HG02642 (cell line): ENCODE measurements at regions not wholly inside any gene's neighbourhood (a gene's known extent, or its start where the extent isn't known, plus 50 kb on each side); places are given as distances from the start of the nearest gene placed in this dataset.

Experiments
- ATAC-seq: cut with Tn5 transposase; IDR thresholded peaks from one replicate; pipeline ENCODE4 v1.9.1; 2021; ENCODE audit warnings: mild to moderate bottlenecking; ENCODE audit not compliant: unreplicated experiment, poor library complexity

DNA sequence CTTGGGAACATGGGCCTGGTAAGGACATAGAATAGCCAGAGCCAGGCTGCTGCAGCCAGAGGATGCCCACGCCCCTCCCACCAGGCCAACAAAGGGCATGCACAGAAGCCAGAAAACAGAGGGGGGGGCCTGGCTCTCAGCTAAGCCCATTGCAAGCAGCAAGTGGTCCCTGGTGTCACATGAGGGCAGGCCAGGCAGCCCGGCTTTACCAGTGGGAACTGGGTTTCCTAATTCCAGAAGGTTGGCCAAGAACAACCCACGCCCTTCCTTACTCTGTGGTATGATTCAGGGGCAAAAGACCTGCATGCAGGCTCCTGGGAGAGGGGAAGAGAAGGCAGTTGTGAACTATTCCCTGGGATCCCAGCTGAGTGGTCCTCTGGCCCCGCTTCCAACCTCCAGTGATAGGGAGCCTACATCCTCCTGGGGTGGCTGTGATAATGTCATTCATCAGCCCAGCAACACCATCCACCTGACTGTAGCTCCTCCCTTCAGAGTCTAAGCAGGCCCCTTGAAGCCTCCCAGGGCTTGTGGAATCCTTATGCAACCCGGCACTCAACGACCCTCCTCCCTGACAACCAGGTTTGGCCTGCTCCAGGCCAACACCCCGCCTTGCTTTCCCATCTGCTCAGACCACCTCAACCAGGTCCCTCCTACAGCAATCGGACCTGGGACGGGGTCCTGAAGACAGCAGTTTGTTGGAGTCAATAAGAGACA, 62.1 kb upstream of the LMO1 start:
- ATAC-seq = no peak

DNA sequence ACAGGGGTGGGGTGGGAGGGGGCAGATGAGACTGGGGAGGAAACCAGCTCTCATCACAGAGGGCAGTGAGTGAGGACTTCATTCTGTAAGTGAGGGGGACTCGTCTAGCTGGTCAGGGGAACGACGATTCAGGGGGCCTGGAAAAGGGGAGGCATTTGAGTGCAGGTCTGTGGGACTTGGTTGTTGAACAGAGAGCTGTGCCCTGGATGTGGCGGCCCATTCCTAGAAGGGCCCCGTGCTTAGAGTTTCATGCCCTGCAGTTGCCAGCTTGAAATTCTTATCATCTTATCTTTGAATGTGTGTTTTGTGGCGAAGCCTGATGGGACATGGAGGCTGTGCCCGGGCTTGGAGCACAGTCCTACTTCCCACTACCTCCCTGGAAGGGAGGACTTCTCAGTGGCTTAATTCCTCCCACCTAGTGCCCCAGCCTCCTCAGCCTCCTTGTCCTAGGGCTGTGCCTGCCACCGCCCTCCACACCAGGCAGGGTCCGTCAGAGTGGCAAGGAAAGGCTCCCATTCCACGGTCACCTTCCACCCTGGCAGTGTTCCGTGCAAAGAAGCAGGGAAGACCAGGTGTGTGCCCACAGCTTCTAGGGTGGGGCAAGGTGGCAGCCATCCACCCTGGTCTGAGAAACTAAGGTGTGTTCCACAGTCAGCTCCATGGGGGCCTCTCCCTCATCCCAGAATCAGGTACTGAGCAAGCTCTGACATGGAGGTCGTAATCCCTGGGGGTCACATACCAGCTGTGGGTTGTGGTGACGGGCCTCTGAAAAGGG, 59.7 kb upstream of the LMO1 start:
- no peak for ATAC-seq

DNA sequence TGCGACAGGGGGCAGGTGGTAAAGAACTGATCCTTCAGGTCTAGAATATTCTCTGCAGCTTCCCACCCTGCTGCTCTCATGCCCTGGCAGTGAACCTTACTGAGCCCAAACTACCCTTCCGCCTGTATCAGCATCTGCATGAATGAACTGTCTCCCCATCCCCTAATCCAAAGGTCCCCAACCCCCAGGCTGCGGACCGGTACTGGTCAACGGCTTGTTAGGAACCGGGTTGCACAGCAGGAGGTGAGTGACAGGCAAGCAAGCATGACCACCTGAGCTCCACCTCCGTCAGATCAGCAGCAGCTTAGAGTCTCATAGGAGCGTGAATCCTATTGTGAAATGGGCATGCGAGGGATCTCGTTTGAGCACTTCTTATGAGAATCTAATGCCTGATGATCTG, 58.2 kb upstream of the LMO1 start:
- ATAC-seq = no peak

DNA sequence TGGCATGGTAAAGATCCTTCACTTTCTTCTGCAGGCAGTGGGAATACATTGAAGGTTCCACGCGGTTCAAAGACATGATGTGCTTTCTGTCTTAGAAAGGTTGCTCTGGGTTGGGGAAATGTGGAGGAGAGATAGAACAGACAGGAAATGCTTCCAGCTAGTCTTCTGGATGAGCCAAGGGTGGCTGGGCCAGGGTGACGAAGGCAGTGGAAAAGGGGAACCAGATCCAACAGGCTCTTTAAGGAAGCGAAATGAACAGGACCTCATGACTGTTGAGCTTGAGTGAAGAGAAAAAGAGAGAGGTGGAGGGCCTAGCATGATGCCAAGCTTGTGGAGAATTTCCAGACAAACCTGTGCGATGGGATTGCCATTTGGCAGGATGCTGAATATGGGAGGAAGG, 56.4 kb upstream of the LMO1 start:
- ATAC-seq = no peak

DNA sequence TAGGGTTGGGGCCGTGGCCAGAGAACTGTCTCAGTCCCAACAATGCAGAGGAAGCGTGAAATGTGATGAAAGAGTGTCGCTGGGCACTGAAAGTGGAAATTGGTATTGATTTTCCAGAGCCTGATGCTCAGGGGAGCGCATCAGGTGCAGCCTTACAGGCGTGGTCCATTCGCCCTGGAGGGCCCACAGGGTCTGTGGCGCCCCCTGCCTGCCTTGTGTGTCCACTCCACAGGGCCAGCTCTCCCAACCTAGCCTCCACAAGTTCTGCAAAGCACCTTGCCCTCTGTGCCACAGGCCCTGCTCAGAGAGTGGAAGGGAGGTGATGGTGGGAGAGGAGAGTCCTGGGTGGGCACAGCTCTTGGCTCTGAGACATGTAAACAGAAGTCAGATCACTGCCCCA, 54.9 kb upstream of the LMO1 start:
- ATAC-seq = no peak

DNA sequence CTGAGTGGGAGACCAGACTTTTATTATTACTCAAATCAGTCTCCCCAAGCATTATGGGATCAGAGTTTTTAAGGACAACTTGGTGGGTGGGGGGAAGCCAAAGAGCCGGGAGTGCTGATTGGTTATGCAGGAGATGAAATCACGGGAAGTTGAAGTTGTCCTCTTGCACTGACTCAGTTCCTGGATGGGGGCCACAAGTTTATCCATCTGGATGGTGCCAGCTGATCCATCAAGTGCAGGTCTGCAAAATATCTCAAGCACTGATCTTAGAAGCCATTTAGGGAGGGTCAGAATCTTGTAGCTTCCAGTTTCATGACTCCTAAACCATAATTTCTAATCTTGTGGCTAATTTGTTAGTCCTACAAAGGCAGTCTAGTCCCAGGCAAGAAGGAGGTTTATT, 53.5 kb upstream of the LMO1 start:
- no peak for ATAC-seq

DNA sequence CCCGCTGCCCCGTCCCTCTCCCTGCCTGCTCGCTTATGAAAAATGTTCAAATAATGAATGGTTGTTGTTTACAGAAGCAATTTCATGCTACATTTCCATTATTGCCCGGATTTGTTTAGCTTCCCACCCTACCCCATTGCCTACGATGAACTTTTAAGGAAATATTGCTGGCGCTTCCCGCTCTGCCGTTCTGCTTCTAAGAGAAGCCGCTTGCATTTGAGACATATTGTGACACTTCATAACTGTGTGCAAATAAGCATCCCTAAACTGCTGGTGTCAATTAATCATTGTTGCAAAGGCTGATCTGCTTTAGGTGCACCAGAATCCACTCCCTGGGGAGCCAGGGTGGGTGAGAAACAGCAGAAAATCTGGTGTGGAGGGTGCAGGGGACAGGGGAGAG, 52.3 kb upstream of the LMO1 start:
- ATAC-seq = no peak

DNA sequence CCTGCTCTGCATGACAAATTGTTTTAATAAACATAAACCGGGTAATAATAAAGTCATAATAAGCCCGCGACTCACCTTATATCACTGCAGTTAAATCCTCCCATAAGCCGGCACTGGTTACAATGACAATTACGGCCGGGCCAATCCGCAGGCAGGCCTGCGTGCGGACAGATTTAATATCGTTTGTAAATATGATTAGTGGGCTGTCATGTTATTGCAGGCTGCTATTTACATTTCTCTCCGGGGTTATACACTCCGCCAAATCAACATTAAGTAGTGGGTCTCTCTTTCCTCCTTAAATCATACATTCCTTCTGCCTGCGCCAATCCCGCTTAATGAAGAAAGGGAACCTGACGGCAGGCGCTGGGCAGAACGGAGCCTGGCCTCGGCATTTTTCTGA, 51.8 kb upstream of the LMO1 start:
- no peak for ATAC-seq

DNA sequence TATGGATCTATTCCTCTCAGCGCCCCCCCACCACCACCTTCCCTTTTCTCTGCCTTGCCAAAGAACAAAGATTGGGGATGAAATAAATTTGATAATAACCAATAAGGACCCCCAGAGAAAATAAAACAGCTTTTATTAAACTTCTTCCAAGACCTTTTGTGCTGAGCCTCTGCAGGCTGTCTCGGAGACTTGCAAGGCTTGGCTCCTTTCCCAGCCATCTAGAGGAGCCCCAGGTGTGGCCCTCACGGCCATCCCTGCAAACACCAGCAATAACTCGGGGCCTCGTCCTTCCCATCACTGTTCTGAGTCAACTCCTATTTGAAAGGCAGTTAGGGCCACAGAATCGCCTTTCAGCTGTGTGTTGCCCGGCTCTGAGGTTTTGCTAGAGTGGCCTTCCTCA, 51.2 kb upstream of the LMO1 start:
- no peak for ATAC-seq

DNA sequence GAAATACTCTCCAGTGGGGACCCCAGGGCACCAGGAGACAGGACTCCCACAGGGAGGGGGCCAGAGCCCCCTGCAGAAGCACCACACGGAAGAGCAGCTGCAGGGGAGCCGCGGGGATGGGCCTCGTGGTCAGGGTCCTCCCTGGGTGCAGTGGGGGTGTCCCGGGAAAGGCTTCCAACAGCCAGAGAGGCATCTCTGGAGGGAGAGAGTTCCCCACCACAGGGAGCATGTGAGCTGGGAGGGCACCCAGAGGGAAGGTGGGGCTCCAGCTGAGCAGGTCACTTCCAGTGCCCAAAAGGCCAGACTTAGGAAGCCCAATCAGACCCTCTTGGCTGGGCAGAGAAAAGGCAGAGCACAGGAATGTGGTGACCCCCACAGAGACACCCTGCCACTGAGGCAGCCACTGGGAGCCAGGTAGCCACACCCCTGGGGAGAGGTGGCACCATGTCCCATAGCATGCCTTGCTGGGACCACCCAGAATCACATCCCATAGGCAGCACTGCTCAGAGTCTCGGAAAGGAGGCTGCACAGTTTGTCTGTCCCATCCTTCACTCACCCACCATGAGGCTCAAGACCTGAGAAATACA, 49.9 kb upstream of the LMO1 start:
- no peak for ATAC-seq
